ENCODE measurements at regions not wholly inside any gene's neighbourhood (a gene's known extent, or its start where the extent isn't known, plus 50 kb on each side); places are given as distances from the start of the nearest gene placed in this dataset.
A peak's percentile ranks its signal among the peaks of the same experiment; 100 is the strongest.

DNA sequence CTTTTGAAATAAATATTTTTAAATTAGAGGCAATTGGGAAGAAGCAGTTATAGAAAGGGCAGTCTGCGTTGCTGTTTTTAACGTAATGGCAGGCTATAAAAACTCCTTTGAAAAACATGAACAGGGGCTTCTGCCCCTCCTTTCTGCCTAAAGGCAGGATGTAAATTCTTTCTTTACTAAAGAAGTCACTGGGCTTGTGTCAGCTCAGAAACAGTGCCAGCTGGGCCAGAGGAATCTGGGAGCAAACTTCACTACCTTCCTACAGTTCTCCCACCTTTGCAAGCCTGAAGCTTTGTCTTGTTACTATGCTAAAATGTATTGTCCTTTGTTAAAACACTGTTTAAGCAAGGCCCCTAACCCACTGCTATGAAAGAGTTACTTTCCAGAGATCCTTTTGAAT is 1664.8 kb downstream of the RPA4 start:
- ATAC-seq (peak; percentile 80), DNase-seq (ENCODE audit: low spot score) (peak; percentile 9)
- Mint-ChIP-seq H3K4me1 (peaks cover 26% of the 10 kb centered on the region), H3K36me3 (peaks cover 9% of the 10 kb centered on the region), H3K27me3 (ENCODE audit: low read depth) (no peaks in the 10 kb centered on the region; the same call in 1 of the 2 replicates), H3K4me3 (no peak overlapping the region), H3K9me3 (peaks cover 10% of the 10 kb centered on the region), H3K27ac (peak overlapping the region; percentile 60; the same call in 1 of the 2 replicates)
- ChIA-PET POLR2A (no interaction called here), CTCF (no interaction called here)
- TF ChIP-seq MYBL2 (CRISPR knock-in tag; IDR thresholded peaks at IDR 0.05) (no peak), ELF4 (CRISPR knock-in tag; IDR thresholded peaks at IDR 0.05; ENCODE audit: low read depth) (no peak), SMAD3 (CRISPR knock-in tag; IDR thresholded peaks at IDR 0.05; ENCODE audit: borderline replicate concordance) (no peak), NR2C2 (CRISPR knock-in tag; IDR thresholded peaks at IDR 0.05) (no peak), RORB (CRISPR knock-in tag; IDR thresholded peaks at IDR 0.05) (no peak), CBFB (CRISPR knock-in tag; IDR thresholded peaks at IDR 0.05; ENCODE audit: low read depth) (no peak)
- TF ChIP-seq, protein P1, sequence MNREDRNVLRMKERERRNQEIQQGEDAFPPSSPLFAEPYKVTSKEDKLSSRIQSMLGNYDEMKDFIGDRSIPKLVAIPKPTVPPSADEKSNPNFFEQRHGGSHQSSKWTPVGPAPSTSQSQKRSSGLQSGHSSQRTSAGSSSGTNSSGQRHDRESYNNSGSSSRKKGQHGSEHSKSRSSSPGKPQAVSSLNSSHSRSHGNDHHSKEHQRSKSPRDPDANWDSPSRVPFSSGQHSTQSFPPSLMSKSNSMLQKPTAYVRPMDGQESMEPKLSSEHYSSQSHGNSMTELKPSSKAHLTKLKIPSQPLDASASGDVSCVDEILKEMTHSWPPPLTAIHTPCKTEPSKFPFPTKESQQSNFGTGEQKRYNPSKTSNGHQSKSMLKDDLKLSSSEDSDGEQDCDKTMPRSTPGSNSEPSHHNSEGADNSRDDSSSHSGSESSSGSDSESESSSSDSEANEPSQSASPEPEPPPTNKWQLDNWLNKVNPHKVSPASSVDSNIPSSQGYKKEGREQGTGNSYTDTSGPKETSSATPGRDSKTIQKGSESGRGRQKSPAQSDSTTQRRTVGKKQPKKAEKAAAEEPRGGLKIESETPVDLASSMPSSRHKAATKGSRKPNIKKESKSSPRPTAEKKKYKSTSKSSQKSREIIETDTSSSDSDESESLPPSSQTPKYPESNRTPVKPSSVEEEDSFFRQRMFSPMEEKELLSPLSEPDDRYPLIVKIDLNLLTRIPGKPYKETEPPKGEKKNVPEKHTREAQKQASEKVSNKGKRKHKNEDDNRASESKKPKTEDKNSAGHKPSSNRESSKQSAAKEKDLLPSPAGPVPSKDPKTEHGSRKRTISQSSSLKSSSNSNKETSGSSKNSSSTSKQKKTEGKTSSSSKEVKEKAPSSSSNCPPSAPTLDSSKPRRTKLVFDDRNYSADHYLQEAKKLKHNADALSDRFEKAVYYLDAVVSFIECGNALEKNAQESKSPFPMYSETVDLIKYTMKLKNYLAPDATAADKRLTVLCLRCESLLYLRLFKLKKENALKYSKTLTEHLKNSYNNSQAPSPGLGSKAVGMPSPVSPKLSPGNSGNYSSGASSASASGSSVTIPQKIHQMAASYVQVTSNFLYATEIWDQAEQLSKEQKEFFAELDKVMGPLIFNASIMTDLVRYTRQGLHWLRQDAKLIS (CRISPR knock-in tag; IDR thresholded peaks at IDR 0.05; ENCODE audit: borderline replicate concordance): no peak
- TF ChIP-seq, protein P2, sequence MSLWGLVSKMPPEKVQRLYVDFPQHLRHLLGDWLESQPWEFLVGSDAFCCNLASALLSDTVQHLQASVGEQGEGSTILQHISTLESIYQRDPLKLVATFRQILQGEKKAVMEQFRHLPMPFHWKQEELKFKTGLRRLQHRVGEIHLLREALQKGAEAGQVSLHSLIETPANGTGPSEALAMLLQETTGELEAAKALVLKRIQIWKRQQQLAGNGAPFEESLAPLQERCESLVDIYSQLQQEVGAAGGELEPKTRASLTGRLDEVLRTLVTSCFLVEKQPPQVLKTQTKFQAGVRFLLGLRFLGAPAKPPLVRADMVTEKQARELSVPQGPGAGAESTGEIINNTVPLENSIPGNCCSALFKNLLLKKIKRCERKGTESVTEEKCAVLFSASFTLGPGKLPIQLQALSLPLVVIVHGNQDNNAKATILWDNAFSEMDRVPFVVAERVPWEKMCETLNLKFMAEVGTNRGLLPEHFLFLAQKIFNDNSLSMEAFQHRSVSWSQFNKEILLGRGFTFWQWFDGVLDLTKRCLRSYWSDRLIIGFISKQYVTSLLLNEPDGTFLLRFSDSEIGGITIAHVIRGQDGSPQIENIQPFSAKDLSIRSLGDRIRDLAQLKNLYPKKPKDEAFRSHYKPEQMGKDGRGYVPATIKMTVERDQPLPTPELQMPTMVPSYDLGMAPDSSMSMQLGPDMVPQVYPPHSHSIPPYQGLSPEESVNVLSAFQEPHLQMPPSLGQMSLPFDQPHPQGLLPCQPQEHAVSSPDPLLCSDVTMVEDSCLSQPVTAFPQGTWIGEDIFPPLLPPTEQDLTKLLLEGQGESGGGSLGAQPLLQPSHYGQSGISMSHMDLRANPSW (CRISPR knock-in tag; conservative IDR thresholded peaks at IDR 0.05; ENCODE audit: low read depth): no peak
- TF ChIP-seq, protein P3, sequence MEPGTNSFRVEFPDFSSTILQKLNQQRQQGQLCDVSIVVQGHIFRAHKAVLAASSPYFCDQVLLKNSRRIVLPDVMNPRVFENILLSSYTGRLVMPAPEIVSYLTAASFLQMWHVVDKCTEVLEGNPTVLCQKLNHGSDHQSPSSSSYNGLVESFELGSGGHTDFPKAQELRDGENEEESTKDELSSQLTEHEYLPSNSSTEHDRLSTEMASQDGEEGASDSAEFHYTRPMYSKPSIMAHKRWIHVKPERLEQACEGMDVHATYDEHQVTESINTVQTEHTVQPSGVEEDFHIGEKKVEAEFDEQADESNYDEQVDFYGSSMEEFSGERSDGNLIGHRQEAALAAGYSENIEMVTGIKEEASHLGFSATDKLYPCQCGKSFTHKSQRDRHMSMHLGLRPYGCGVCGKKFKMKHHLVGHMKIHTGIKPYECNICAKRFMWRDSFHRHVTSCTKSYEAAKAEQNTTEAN (CRISPR knock-in tag; IDR thresholded peaks at IDR 0.05): no peak
- TF ChIP-seq, protein P4, sequence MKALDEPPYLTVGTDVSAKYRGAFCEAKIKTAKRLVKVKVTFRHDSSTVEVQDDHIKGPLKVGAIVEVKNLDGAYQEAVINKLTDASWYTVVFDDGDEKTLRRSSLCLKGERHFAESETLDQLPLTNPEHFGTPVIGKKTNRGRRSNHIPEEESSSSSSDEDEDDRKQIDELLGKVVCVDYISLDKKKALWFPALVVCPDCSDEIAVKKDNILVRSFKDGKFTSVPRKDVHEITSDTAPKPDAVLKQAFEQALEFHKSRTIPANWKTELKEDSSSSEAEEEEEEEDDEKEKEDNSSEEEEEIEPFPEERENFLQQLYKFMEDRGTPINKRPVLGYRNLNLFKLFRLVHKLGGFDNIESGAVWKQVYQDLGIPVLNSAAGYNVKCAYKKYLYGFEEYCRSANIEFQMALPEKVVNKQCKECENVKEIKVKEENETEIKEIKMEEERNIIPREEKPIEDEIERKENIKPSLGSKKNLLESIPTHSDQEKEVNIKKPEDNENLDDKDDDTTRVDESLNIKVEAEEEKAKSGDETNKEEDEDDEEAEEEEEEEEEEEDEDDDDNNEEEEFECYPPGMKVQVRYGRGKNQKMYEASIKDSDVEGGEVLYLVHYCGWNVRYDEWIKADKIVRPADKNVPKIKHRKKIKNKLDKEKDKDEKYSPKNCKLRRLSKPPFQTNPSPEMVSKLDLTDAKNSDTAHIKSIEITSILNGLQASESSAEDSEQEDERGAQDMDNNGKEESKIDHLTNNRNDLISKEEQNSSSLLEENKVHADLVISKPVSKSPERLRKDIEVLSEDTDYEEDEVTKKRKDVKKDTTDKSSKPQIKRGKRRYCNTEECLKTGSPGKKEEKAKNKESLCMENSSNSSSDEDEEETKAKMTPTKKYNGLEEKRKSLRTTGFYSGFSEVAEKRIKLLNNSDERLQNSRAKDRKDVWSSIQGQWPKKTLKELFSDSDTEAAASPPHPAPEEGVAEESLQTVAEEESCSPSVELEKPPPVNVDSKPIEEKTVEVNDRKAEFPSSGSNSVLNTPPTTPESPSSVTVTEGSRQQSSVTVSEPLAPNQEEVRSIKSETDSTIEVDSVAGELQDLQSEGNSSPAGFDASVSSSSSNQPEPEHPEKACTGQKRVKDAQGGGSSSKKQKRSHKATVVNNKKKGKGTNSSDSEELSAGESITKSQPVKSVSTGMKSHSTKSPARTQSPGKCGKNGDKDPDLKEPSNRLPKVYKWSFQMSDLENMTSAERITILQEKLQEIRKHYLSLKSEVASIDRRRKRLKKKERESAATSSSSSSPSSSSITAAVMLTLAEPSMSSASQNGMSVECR (CRISPR knock-in tag; IDR thresholded peaks at IDR 0.05; ENCODE audit: borderline replicate concordance): no peak

DNA sequence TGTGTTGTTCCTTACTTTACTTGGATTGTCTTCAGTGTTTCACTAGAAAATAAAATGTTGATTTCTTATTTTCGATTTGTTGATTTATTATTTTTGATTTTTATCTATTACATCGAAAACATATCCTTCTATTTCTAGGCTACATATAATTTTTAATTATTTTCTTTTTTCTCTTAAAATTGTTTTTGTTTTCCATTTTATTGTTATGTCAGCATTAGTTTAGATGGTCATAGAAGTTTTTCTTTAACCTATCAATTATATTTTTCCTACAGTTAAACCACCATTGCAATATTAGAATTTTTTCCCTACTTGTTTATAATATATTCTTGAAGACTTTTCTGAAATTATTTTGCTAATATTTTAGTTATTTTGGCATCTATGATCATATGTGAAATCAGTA is 1685.1 kb downstream of the RPA4 start:
- TF ChIP-seq MXD4 (CRISPR knock-in tag; IDR thresholded peaks at IDR 0.05; ENCODE audit: borderline replicate concordance) (no peak), ZNF138 (CRISPR knock-in tag; conservative IDR thresholded peaks at IDR 0.05) (no peak), ZNF317 (CRISPR knock-in tag; IDR thresholded peaks at IDR 0.05; ENCODE audit: borderline replicate concordance, low read depth) (no peak), GTF2I (CRISPR knock-in tag; conservative IDR thresholded peaks at IDR 0.05) (no peak)
- Mint-ChIP-seq H3K4me1 (peaks cover 33% of the 10 kb centered on the region), H3K27ac (no peak overlapping the region), H3K36me3 (peaks cover 6% of the 10 kb centered on the region; the same call in 1 of the 2 replicates), H3K4me3 (no peak overlapping the region), H3K27me3 (ENCODE audit: low read depth) (peaks cover 9% of the 10 kb centered on the region), H3K9me3 (peaks cover 5% of the 10 kb centered on the region)
- ATAC-seq (no peak), DNase-seq (ENCODE audit: low spot score) (no peak)
- POLR2A ChIA-PET: no interaction called here
- CTCF ChIA-PET: no interaction called here
